GM23338 (cell line): ENCODE measurements at regions not wholly inside any gene's neighbourhood (a gene's known extent, or its start where the extent isn't known, plus 50 kb on each side); places are given as distances from the start of the nearest gene placed in this dataset.

Experiments
- ATAC-seq: fragments of 200-7000 bp; cut with Tn5 transposase; 3 replicates; pipeline ENCODE4 v1.9.1; 2020
- DNase-seq: peaks from one replicate; pipeline ENCODE4 v3.0.0-alpha.2; 2015; ENCODE audit warnings: low spot score
- H2AFZ ChIP-seq: fragments of 200-600 bp; sonication (generic); 2 replicates; pipeline ENCODE4 v1.8.0; 2016; ENCODE audit warnings: antibody characterized with exemption, mild to moderate bottlenecking, moderate library complexity
- H3F3A ChIP-seq: fragments of 200-600 bp; sonication (generic); replicated peaks from 2 replicates; pipeline ENCODE4 v1.8.0; 2017; ENCODE audit warnings: antibody characterized with exemption, mixed run types, low read depth
- H3K27ac ChIP-seq: fragments of 200-600 bp; sonication (generic); 2 replicates; pipeline ENCODE4 v1.6.1; 2016; ENCODE audit warnings: low read depth
- H3K27me3 ChIP-seq: fragments of 200-600 bp; sonication (generic); 2 replicates; pipeline ENCODE4 v1.8.0; 2016; ENCODE audit warnings: mild to moderate bottlenecking, mixed run types, moderate library complexity; ENCODE audit not compliant: insufficient read depth
- H3K36me3 ChIP-seq: fragments of 200-600 bp; sonication (generic); 2 replicates; pipeline ENCODE4 v1.8.0; 2016; ENCODE audit warnings: mild to moderate bottlenecking; ENCODE audit not compliant: insufficient read depth
- H3K4me1 ChIP-seq: fragments of 200-600 bp; sonication (generic); 2 replicates; pipeline ENCODE4 v1.8.0; 2016; ENCODE audit warnings: mild to moderate bottlenecking, moderate library complexity; ENCODE audit not compliant: insufficient read depth
- H3K4me2 ChIP-seq: fragments of 200-600 bp; sonication (generic); 2 replicates; pipeline ENCODE4 v1.7.1; 2017; ENCODE audit warnings: mixed run types
- H3K4me3 ChIP-seq: fragments of 200-600 bp; sonication (generic); 2 replicates; pipeline ENCODE4 v1.6.1; 2016; ENCODE audit warnings: mixed run types
- H3K79me2 ChIP-seq: fragments of 200-600 bp; sonication (generic); replicated peaks from 2 replicates; pipeline ENCODE4 v1.8.0; 2017; ENCODE audit warnings: mild to moderate bottlenecking; ENCODE audit not compliant: insufficient read depth
- H3K9me2 ChIP-seq: fragments of 200-600 bp; sonication (generic); 2 replicates; pipeline ENCODE4 v1.8.0; 2017; ENCODE audit not compliant: insufficient read depth
- H4K20me1 ChIP-seq: fragments of 200-600 bp; sonication (generic); replicated peaks from 2 replicates; pipeline ENCODE4 v1.8.0; 2017; ENCODE audit warnings: mild to moderate bottlenecking; ENCODE audit not compliant: insufficient read depth
- H3K27ac Mint-ChIP-seq: 2 replicates; pipeline ENCODE4 v1.8.0; 2020; ENCODE audit warnings: inconsistent platforms, mild to moderate bottlenecking, moderate library complexity, mixed read lengths
- H3K27me3 Mint-ChIP-seq: 3 replicates; pipeline ENCODE4 v1.8.0; 2022; ENCODE audit warnings: low read depth, mild to moderate bottlenecking, moderate library complexity, mixed read lengths, inconsistent platforms; ENCODE audit not compliant: insufficient read depth, poor library complexity
- H3K36me3 Mint-ChIP-seq: 3 replicates; pipeline ENCODE4 v1.8.0; 2021; ENCODE audit warnings: low read depth, mild to moderate bottlenecking, inconsistent platforms, moderate library complexity, mixed read lengths
- H3K4me1 Mint-ChIP-seq: 3 replicates; pipeline ENCODE4 v1.8.0; 2020; ENCODE audit warnings: mild to moderate bottlenecking, inconsistent platforms, mixed read lengths
- H3K4me3 Mint-ChIP-seq: 3 replicates; pipeline ENCODE4 v1.8.0; 2021; ENCODE audit warnings: moderate library complexity, mild to moderate bottlenecking, inconsistent platforms, mixed read lengths
- H3K9me3 Mint-ChIP-seq: 3 replicates; pipeline ENCODE4 v1.8.0; 2020; ENCODE audit warnings: moderate library complexity, mild to moderate bottlenecking, inconsistent platforms, mixed read lengths
- CREB1 ChIP-seq: fragments of 250-450 bp; sonication (Bioruptor Pico); IDR thresholded peaks from 2 replicates; pipeline ENCODE4 v1.5.0; 2020; ENCODE audit warnings: low read depth, mild to moderate bottlenecking, moderate library complexity
- CTCF ChIP-seq, 2 experiments: fragments of 200-600 bp in 1 of 2; sonication (generic) in 1 of 2; conservative IDR thresholded peaks; 2 replicates each; pipeline versions ENCODE4 v1.5.1 to v1.6.1; 2016 to 2017; ENCODE audit warnings: antibody characterized with exemption in 2 of 2, low read depth in 2 of 2, mild to moderate bottlenecking in 2 of 2, moderate library complexity in 1 of 2
- EZH2 ChIP-seq: fragments of 200-600 bp; sonication (generic); IDR thresholded peaks from one replicate; pipeline ENCODE4 v1.8.0; 2017; ENCODE audit warnings: antibody characterized with exemption, mild to moderate bottlenecking, low read depth; ENCODE audit not compliant: unreplicated experiment
- EZH2phosphoT487 ChIP-seq: fragments of 200-600 bp; sonication (generic); IDR thresholded peaks from one replicate; pipeline ENCODE4 v1.8.1; 2018; ENCODE audit warnings: antibody characterized with exemption; ENCODE audit not compliant: unreplicated experiment
- JUNB ChIP-seq: IDR thresholded peaks from one replicate; pipeline ENCODE4 v1.6.1; 2016; ENCODE audit warnings: antibody characterized with exemption; ENCODE audit not compliant: unreplicated experiment
- NANOG ChIP-seq: IDR thresholded peaks from 2 replicates; pipeline ENCODE4 v1.6.1; 2016; ENCODE audit warnings: antibody characterized with exemption, borderline replicate concordance
- STAT1 ChIP-seq: IDR thresholded peaks from one replicate; pipeline ENCODE4 v1.6.1; 2016; ENCODE audit warnings: antibody characterized with exemption; ENCODE audit not compliant: unreplicated experiment
- TF ChIP-seq, protein P1 (sequence below): IDR thresholded peaks from one replicate; pipeline ENCODE4 v1.6.1; 2018; ENCODE audit warnings: antibody characterized with exemption; ENCODE audit not compliant: unreplicated experiment
- TF ChIP-seq, protein P2 (sequence below): IDR thresholded peaks from 2 replicates; pipeline ENCODE4 v1.6.1; 2016; ENCODE audit warnings: antibody characterized with exemption

- Mint-ChIP-seq H3K27me3 (no peaks in the 10 kb centered on the region), H3K27ac (no peak overlapping the region), H3K9me3 (peaks cover 3% of the 10 kb centered on the region; the same call in 1 of the 3 replicates), H3K4me3 (no peak overlapping the region), H3K36me3 (no peaks in the 10 kb centered on the region; the same call in 1 of the 3 replicates), H3K4me1 (no peaks in the 10 kb centered on the region)
- DNase-seq (no peak), ATAC-seq (no peak)
- Histone ChIP-seq H3K79me2 (no peaks in the 10 kb centered on the region), H3K9me2 (no peaks in the 10 kb centered on the region), H3K4me2 (no peak overlapping the region), H3K27me3 (no peaks in the 10 kb centered on the region), H3F3A (no peaks in the 10 kb centered on the region), H3K27ac (no peak overlapping the region), H3K4me3 (no peak overlapping the region), H2AFZ (no peak overlapping the region), H4K20me1 (no peaks in the 10 kb centered on the region), H3K36me3 (no peaks in the 10 kb centered on the region), H3K4me1 (no peaks in the 10 kb centered on the region)
- TF ChIP-seq, protein P1, sequence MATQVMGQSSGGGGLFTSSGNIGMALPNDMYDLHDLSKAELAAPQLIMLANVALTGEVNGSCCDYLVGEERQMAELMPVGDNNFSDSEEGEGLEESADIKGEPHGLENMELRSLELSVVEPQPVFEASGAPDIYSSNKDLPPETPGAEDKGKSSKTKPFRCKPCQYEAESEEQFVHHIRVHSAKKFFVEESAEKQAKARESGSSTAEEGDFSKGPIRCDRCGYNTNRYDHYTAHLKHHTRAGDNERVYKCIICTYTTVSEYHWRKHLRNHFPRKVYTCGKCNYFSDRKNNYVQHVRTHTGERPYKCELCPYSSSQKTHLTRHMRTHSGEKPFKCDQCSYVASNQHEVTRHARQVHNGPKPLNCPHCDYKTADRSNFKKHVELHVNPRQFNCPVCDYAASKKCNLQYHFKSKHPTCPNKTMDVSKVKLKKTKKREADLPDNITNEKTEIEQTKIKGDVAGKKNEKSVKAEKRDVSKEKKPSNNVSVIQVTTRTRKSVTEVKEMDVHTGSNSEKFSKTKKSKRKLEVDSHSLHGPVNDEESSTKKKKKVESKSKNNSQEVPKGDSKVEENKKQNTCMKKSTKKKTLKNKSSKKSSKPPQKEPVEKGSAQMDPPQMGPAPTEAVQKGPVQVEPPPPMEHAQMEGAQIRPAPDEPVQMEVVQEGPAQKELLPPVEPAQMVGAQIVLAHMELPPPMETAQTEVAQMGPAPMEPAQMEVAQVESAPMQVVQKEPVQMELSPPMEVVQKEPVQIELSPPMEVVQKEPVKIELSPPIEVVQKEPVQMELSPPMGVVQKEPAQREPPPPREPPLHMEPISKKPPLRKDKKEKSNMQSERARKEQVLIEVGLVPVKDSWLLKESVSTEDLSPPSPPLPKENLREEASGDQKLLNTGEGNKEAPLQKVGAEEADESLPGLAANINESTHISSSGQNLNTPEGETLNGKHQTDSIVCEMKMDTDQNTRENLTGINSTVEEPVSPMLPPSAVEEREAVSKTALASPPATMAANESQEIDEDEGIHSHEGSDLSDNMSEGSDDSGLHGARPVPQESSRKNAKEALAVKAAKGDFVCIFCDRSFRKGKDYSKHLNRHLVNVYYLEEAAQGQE: no peak
- TF ChIP-seq, protein P2, sequence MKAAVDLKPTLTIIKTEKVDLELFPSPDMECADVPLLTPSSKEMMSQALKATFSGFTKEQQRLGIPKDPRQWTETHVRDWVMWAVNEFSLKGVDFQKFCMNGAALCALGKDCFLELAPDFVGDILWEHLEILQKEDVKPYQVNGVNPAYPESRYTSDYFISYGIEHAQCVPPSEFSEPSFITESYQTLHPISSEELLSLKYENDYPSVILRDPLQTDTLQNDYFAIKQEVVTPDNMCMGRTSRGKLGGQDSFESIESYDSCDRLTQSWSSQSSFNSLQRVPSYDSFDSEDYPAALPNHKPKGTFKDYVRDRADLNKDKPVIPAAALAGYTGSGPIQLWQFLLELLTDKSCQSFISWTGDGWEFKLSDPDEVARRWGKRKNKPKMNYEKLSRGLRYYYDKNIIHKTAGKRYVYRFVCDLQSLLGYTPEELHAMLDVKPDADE: no peak
- no peak for TF ChIP-seq JUNB
- TF ChIP-seq CREB1: no peak
- no peak for TF ChIP-seq EZH2
- no peak for TF ChIP-seq EZH2phosphoT487
- no peak for TF ChIP-seq STAT1
- no peak for TF ChIP-seq NANOG
- no peak for TF ChIP-seq CTCF (conservative IDR thresholded peaks at IDR 0.05; ENCODE audit: low read depth in 2 of 2)
Measured at GRCh38 chrX:96052078-96052477, 632.6 kb upstream of the DIAPH2 start.

DNA sequence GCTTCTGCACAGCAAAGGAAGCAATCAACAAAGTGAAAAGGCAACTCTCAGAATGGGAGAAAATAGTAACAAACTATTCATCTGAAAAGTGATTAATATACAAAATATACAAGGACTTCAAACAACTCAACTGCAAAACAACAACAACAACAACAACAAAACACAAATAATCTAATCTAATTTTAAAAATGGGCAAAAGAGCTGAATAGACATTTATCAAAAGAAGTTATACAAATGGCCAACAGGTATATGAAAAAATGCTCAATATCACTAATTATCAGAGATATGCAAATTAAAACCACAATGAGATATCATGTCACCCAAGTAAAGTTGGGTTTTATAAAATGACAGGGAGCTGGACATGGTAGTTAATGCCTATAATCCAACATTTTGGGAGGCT is 602.8 kb upstream of the DIAPH2 start:
- H3K9me2 ChIP-seq: no peaks in the 10 kb centered on the region
- H3K79me2 ChIP-seq: no peaks in the 10 kb centered on the region
- H3K27ac ChIP-seq: no peak overlapping the region
- DNase-seq: no peak
- no peaks in the 10 kb centered on the region for H3K4me1 ChIP-seq
- Mint-ChIP-seq H3K36me3 (no peaks in the 10 kb centered on the region), H3K4me1 (no peaks in the 10 kb centered on the region), H3K27ac (no peak overlapping the region), H3K9me3 (peaks cover 3% of the 10 kb centered on the region; the same call in 2 of the 3 replicates), H3K4me3 (no peak overlapping the region), H3K27me3 (no peaks in the 10 kb centered on the region)
- H3K36me3 ChIP-seq: no peaks in the 10 kb centered on the region
- no peak overlapping the region for H3K4me2 ChIP-seq
- no peaks in the 10 kb centered on the region for H3F3A ChIP-seq
- H2AFZ ChIP-seq: no peak overlapping the region
- ATAC-seq: no peak
- H4K20me1 ChIP-seq: no peaks in the 10 kb centered on the region
- H3K27me3 ChIP-seq: no peaks in the 10 kb centered on the region
- no peak overlapping the region for H3K4me3 ChIP-seq
- TF ChIP-seq, protein P1: no peak
- TF ChIP-seq EZH2phosphoT487 (no peak), JUNB (no peak)
